Memory B cell (primary cell): ENCODE measurements at regions not wholly inside any gene's neighbourhood (a gene's known extent, or its start where the extent isn't known, plus 50 kb on each side); places are given as distances from the start of the nearest gene placed in this dataset.

ENCODE experiments used
- ATAC-seq: fragments of 150-1000 bp; cut with Tn5 transposase; 2 replicates; pipeline ENCODE4 v1.10.0; 2021; ENCODE audit warnings: low read depth, mild to moderate bottlenecking, moderate library complexity
- DNase-seq, 2 donors: peaks; one replicate each; pipeline ENCODE4 v3.0.0; 2022; ENCODE audit warnings: low spot score in 2 of 2
- H3K27ac Mint-ChIP-seq: one replicate; pipeline ENCODE4 v1.8.0; 2022; ENCODE audit warnings: mild to moderate bottlenecking, moderate library complexity, mixed read lengths
- H3K27me3 Mint-ChIP-seq: one replicate; pipeline ENCODE4 v1.8.0; 2022; ENCODE audit warnings: mixed read lengths
- H3K36me3 Mint-ChIP-seq: one replicate; pipeline ENCODE4 v1.8.0; 2022; ENCODE audit warnings: mild to moderate bottlenecking, mixed read lengths
- H3K4me1 Mint-ChIP-seq: one replicate; pipeline ENCODE4 v1.8.0; 2022; ENCODE audit warnings: mixed read lengths
- H3K4me3 Mint-ChIP-seq: one replicate; pipeline ENCODE4 v1.8.0; 2022; ENCODE audit warnings: mild to moderate bottlenecking, moderate library complexity, mixed read lengths
- H3K9me3 Mint-ChIP-seq: one replicate; pipeline ENCODE4 v1.8.0; 2022; ENCODE audit warnings: mixed read lengths

GRCh38 chr10:42111076-42111475 lies 527.3 kb downstream of the ZNF33B start:
- peaks cover 5% of the 10 kb centered on the region for H3K9me3 Mint-ChIP-seq
- H3K27ac Mint-ChIP-seq = no peak overlapping the region
- peaks cover 2% of the 10 kb centered on the region for H3K36me3 Mint-ChIP-seq
- no peak overlapping the region for H3K4me3 Mint-ChIP-seq
- no peak for DNase-seq
- no peaks in the 10 kb centered on the region for H3K27me3 Mint-ChIP-seq
- H3K4me1 Mint-ChIP-seq = no peaks in the 10 kb centered on the region
- no peak for ATAC-seq
